ENCODE measurements at regions not wholly inside any gene's neighbourhood (a gene's known extent, or its start where the extent isn't known, plus 50 kb on each side); places are given as distances from the start of the nearest gene placed in this dataset.
A peak's percentile ranks its signal among the peaks of the same experiment; 100 is the strongest.
"Not testable (repeated sequence)": the region's sequence is repeated elsewhere in the genome, so short reads cannot be mapped to it uniquely, and the experiment has no call there.

- H3K4me2 ChIP-seq (ENCODE audit: control insufficient read depth, extremely low read depth, insufficient read depth, low read depth, low read length), result no peak overlapping the region
- FAIRE-seq (no peak), DNase-seq (ENCODE audit: low read depth, low spot score) (peak; percentile 13)
- H3K4me1 ChIP-seq (ENCODE audit: control insufficient read depth, extremely low read depth, insufficient read depth, low read length), result no peaks in the 10 kb centered on the region
- dilution Hi-C loops (cut with MboI; ENCODE audit: extremely low pct_ligation_motif_present, low sequenced_read_pairs), result no loop called here
- no peak overlapping the region for H2AFZ ChIP-seq (ENCODE audit: control insufficient read depth, low read length)
- H4K20me1 ChIP-seq (ENCODE audit: control insufficient read depth, extremely low read depth, insufficient read depth, low read length), result no peaks in the 10 kb centered on the region
- no peaks in the 10 kb centered on the region for H3K9me3 ChIP-seq (ENCODE audit: control insufficient read depth, low read depth, low read length)
- peak; percentile 81 to 85 (median 85) for TF ChIP-seq CTCF (optimal IDR thresholded peaks at IDR 0.05 in 1 of 3, IDR thresholded peaks at IDR 0.05 in 1 of 3, conservative IDR thresholded peaks at IDR 0.05 in 1 of 3; ENCODE audit: extremely low read depth in 1 of 3, insufficient read depth in 2 of 3, low read length in 3 of 3)
- TF ChIP-seq EZH2 (IDR thresholded peaks at IDR 0.05; ENCODE audit: low read length), result no peak
- no peaks in the 10 kb centered on the region for H3K79me2 ChIP-seq (ENCODE audit: control insufficient read depth, insufficient read depth, low read length)
- H3K9ac ChIP-seq (ENCODE audit: control insufficient read depth, extremely low read depth, insufficient read depth, low read length), result no peak overlapping the region
- no peaks in the 10 kb centered on the region for H3K9me1 ChIP-seq (ENCODE audit: control insufficient read depth, extremely low read depth, insufficient read depth, low read length)
- no peak overlapping the region for H3K4me3 ChIP-seq (ENCODE audit: control insufficient read depth in 2 of 3, extremely low read depth in 1 of 3, insufficient read depth in 2 of 3, low read depth in 1 of 3, low read length in 3 of 3)
- no peaks in the 10 kb centered on the region for H3K27me3 ChIP-seq (ENCODE audit: control insufficient read depth, extremely low read depth, insufficient read depth, low read length)
- H3K36me3 ChIP-seq (ENCODE audit: control insufficient read depth in 2 of 2, extremely low read depth in 1 of 2, insufficient read depth in 2 of 2, low read length in 2 of 2), result no peaks in the 10 kb centered on the region
- no peak overlapping the region for H3K27ac ChIP-seq (ENCODE audit: control insufficient read depth, insufficient read depth, low read length)
Observed at GRCh38 chr16:52912565-52913173, 140.0 kb downstream of the CHD9NB start.

- H3K36me3 ChIP-seq (ENCODE audit: control insufficient read depth in 2 of 2, extremely low read depth in 1 of 2, insufficient read depth in 2 of 2, low read length in 2 of 2); H3K27ac ChIP-seq (ENCODE audit: control insufficient read depth, insufficient read depth, low read length); H3K27me3 ChIP-seq (ENCODE audit: control insufficient read depth, extremely low read depth, insufficient read depth, low read length); H3K4me3 ChIP-seq (ENCODE audit: control insufficient read depth in 2 of 3, extremely low read depth in 1 of 3, insufficient read depth in 2 of 3, low read depth in 1 of 3, low read length in 3 of 3); H3K9ac ChIP-seq (ENCODE audit: control insufficient read depth, extremely low read depth, insufficient read depth, low read length); H3K4me1 ChIP-seq (ENCODE audit: control insufficient read depth, extremely low read depth, insufficient read depth, low read length); H3K9me3 ChIP-seq (ENCODE audit: control insufficient read depth, low read depth, low read length); H4K20me1 ChIP-seq (ENCODE audit: control insufficient read depth, extremely low read depth, insufficient read depth, low read length); DNase-seq (ENCODE audit: low read depth, low spot score); H3K4me2 ChIP-seq (ENCODE audit: control insufficient read depth, extremely low read depth, insufficient read depth, low read depth, low read length); H2AFZ ChIP-seq (ENCODE audit: control insufficient read depth, low read length); dilution Hi-C loops (cut with MboI; ENCODE audit: extremely low pct_ligation_motif_present, low sequenced_read_pairs); FAIRE-seq; H3K9me1 ChIP-seq (ENCODE audit: control insufficient read depth, extremely low read depth, insufficient read depth, low read length); H3K79me2 ChIP-seq (ENCODE audit: control insufficient read depth, insufficient read depth, low read length): not testable (repeated sequence)
Observed at GRCh38 chr16:52908057-52908456, 144.6 kb downstream of the CHD9NB start.

GRCh38 chr16:52906281-52906680 is 146.4 kb downstream of the CHD9NB start:
- H3K4me1 ChIP-seq (ENCODE audit: control insufficient read depth, extremely low read depth, insufficient read depth, low read length), result no peaks in the 10 kb centered on the region
- H3K9me3 ChIP-seq (ENCODE audit: control insufficient read depth, low read depth, low read length), result no peaks in the 10 kb centered on the region
- no peak overlapping the region for H2AFZ ChIP-seq (ENCODE audit: control insufficient read depth, low read length)
- H4K20me1 ChIP-seq (ENCODE audit: control insufficient read depth, extremely low read depth, insufficient read depth, low read length), result no peaks in the 10 kb centered on the region
- DNase-seq (ENCODE audit: low read depth, low spot score) (no peak), FAIRE-seq (no peak)
- no peak overlapping the region for H3K27ac ChIP-seq (ENCODE audit: control insufficient read depth, insufficient read depth, low read length)
- no peak overlapping the region for H3K4me2 ChIP-seq (ENCODE audit: control insufficient read depth, extremely low read depth, insufficient read depth, low read depth, low read length)
- TF ChIP-seq CTCF (optimal IDR thresholded peaks at IDR 0.05 in 1 of 3, IDR thresholded peaks at IDR 0.05 in 1 of 3, conservative IDR thresholded peaks at IDR 0.05 in 1 of 3; ENCODE audit: extremely low read depth in 1 of 3, insufficient read depth in 2 of 3, low read length in 3 of 3) (no peak), EZH2 (IDR thresholded peaks at IDR 0.05; ENCODE audit: low read length) (no peak)
- no peak overlapping the region for H3K9ac ChIP-seq (ENCODE audit: control insufficient read depth, extremely low read depth, insufficient read depth, low read length)
- no peaks in the 10 kb centered on the region for H3K36me3 ChIP-seq (ENCODE audit: control insufficient read depth in 2 of 2, extremely low read depth in 1 of 2, insufficient read depth in 2 of 2, low read length in 2 of 2)
- H3K79me2 ChIP-seq (ENCODE audit: control insufficient read depth, insufficient read depth, low read length), result no peaks in the 10 kb centered on the region
- dilution Hi-C loops (cut with MboI; ENCODE audit: extremely low pct_ligation_motif_present, low sequenced_read_pairs), result no loop called here
- no peaks in the 10 kb centered on the region for H3K27me3 ChIP-seq (ENCODE audit: control insufficient read depth, extremely low read depth, insufficient read depth, low read length)
- no peaks in the 10 kb centered on the region for H3K9me1 ChIP-seq (ENCODE audit: control insufficient read depth, extremely low read depth, insufficient read depth, low read length)
- H3K4me3 ChIP-seq (ENCODE audit: control insufficient read depth in 2 of 3, extremely low read depth in 1 of 3, insufficient read depth in 2 of 3, low read depth in 1 of 3, low read length in 3 of 3), result no peak overlapping the region

Data from keratinocyte (primary cell).